Small intestine (tissue), 7 donors: ENCODE measurements at regions not wholly inside any gene's neighbourhood (a gene's known extent, or its start where the extent isn't known, plus 50 kb on each side); places are given as distances from the start of the nearest gene placed in this dataset.
"Not testable (repeated sequence)": the region's sequence is repeated elsewhere in the genome, so short reads cannot be mapped to it uniquely, and the experiment has no call there.

Source experiments
- DNase-seq, 2 donors: peaks; one replicate each; pipeline versions ENCODE4 v3.0.0 to v3.0.0-alpha.2; 2013
- FAIRE-seq: peaks from 2 replicates; lab custom pipeline; 2012; peaks lifted over from hg19 to GRCh38; lab: Jason Lieb, UNC
- H3K27ac ChIP-seq, 3 donors: one replicate each; pipeline ENCODE4 v1.5.1; 2013; ENCODE audit warnings: low read length in 2 of 3, mild to moderate bottlenecking in 2 of 3, control low read depth in 1 of 3, inconsistent platforms in 1 of 3, low read depth in 1 of 3, moderate library complexity in 1 of 3
- H3K27me3 ChIP-seq, 3 donors: one replicate each; pipeline ENCODE4 v1.6.1; 2013; ENCODE audit warnings: low read length in 3 of 3, inconsistent platforms in 1 of 3; ENCODE audit not compliant: control insufficient read depth in 3 of 3, insufficient read depth in 3 of 3
- H3K36me3 ChIP-seq, 3 donors: one replicate each; pipeline ENCODE4 v1.6.1; 2013; ENCODE audit warnings: low read length in 3 of 3, inconsistent platforms in 1 of 3, low read depth in 1 of 3, mild to moderate bottlenecking in 1 of 3, moderate library complexity in 1 of 3; ENCODE audit not compliant: control insufficient read depth in 3 of 3, insufficient read depth in 2 of 3
- H3K4me1 ChIP-seq, 3 donors: one replicate each; pipeline ENCODE4 v1.6.1; 2013; ENCODE audit warnings: low read length in 2 of 3, inconsistent platforms in 1 of 3, low read depth in 1 of 3, mild to moderate bottlenecking in 1 of 3, moderate library complexity in 1 of 3; ENCODE audit not compliant: control insufficient read depth in 3 of 3, insufficient read depth in 2 of 3
- H3K4me3 ChIP-seq, 3 donors: one replicate each; pipeline ENCODE4 v1.5.1; 2013; ENCODE audit warnings: low read length in 3 of 3, control low read depth in 1 of 3, inconsistent platforms in 1 of 3, low read depth in 1 of 3, mild to moderate bottlenecking in 1 of 3, moderate library complexity in 1 of 3
- H3K9me3 ChIP-seq, 2 donors: one replicate each; pipeline ENCODE4 v1.6.1; 2013; ENCODE audit warnings: low read depth in 1 of 2, low read length in 1 of 2; ENCODE audit not compliant: control insufficient read depth in 2 of 2, insufficient read depth in 1 of 2
- WGBS, 3 donors: extraction: QIAGEN DNeasy Blood & Tissue Kit; methylation state at CpG; one replicate each; pipeline ENCODE4 v1.1.7; 2013; 5-methylcytosine and 5-hydroxymethylcytosine counted together
- donor health status: healthy with polysubstance abuse.
- donor health status: control.
- donor health status: control.
- donor health status: Bipolar disorder and iron deficiency.
- donor health status: healthy.

- not testable (repeated sequence) for FAIRE-seq, DNase-seq, H3K9me3 ChIP-seq, H3K27me3 ChIP-seq, H3K27ac ChIP-seq, H3K4me3 ChIP-seq, H3K4me1 ChIP-seq, H3K36me3 ChIP-seq
- no CpG with 5 or more reads among the region's 2 CpGs for WGBS, 3 donors
Observed at GRCh38 chr10:47648594-47648993, 114.8 kb downstream of the SYT15B start.

- H3K27ac ChIP-seq, H3K4me1 ChIP-seq, H3K4me3 ChIP-seq, FAIRE-seq, H3K27me3 ChIP-seq, H3K9me3 ChIP-seq, H3K36me3 ChIP-seq, DNase-seq: not testable (repeated sequence)
- WGBS, 3 donors, result 50 to 66% (median 65%) methylated on average over 3 of the region's 3 CpGs
Observed at GRCh38 chr10:47647523-47648101, 115.8 kb downstream of the SYT15B start.

- H3K27me3 ChIP-seq, H3K27ac ChIP-seq, H3K4me1 ChIP-seq, H3K9me3 ChIP-seq, H3K4me3 ChIP-seq, H3K36me3 ChIP-seq: not testable (repeated sequence)
- 0 to 3% (median 0%) methylated on average over 1 of the region's 2 CpGs for WGBS, 3 donors
- peak; percentile 99 for FAIRE-seq
- peak in 1 of 2 donors; percentile 64 for DNase-seq
Observed at GRCh38 chr10:47646686-47647273, 116.6 kb downstream of the SYT15B start.

GRCh38 chr10:47626975-47627374, 103.5 kb upstream of the AGAP9 start:
- H3K27ac ChIP-seq, H3K4me1 ChIP-seq, H3K27me3 ChIP-seq, DNase-seq, H3K36me3 ChIP-seq, H3K4me3 ChIP-seq, FAIRE-seq, H3K9me3 ChIP-seq: not testable (repeated sequence)
- WGBS, 3 donors, result no CpG with 5 or more reads among the region's 1 CpG

GRCh38 chr10:47622719-47623118, 99.3 kb upstream of the AGAP9 start:
- 68 to 100% (median 85%) methylated on average over 2 of the region's 2 CpGs for whole genome bisulfite sequencing, 3 donors
- H3K4me1 ChIP-seq, H3K27ac ChIP-seq, DNase-seq, H3K36me3 ChIP-seq, H3K9me3 ChIP-seq, H3K27me3 ChIP-seq, H3K4me3 ChIP-seq, FAIRE-seq: not testable (repeated sequence)

- H3K27me3 ChIP-seq, H3K9me3 ChIP-seq, H3K4me3 ChIP-seq, H3K36me3 ChIP-seq, H3K4me1 ChIP-seq, FAIRE-seq, H3K27ac ChIP-seq: not testable (repeated sequence)
- DNase-seq, result peak; percentile 16 to 62
- 38 to 64% (median 41%) methylated on average over 2 of the region's 3 CpGs for WGBS, 3 donors
Observed at GRCh38 chr10:47619300-47620012, 96.0 kb upstream of the AGAP9 start.

- not testable (repeated sequence) for H3K9me3 ChIP-seq, H3K36me3 ChIP-seq, H3K4me1 ChIP-seq, FAIRE-seq, H3K27ac ChIP-seq, H3K4me3 ChIP-seq, DNase-seq, H3K27me3 ChIP-seq
- WGBS, 3 donors, result no CpG with 5 or more reads among the region's 3 CpGs
Observed at GRCh38 chr10:47609311-47609710, 85.9 kb upstream of the AGAP9 start.

GRCh38 chr10:47605791-47606773, 82.6 kb upstream of the AGAP9 start:
- FAIRE-seq, H3K27ac ChIP-seq, DNase-seq, H3K36me3 ChIP-seq, H3K9me3 ChIP-seq, H3K4me1 ChIP-seq, H3K27me3 ChIP-seq, H3K4me3 ChIP-seq: not testable (repeated sequence)
- whole genome bisulfite sequencing, 3 donors, result no CpG with 5 or more reads among the region's 1 CpG
